ENCODE measurements at regions not wholly inside any gene's neighbourhood (a gene's known extent, or its start where the extent isn't known, plus 50 kb on each side); places are given as distances from the start of the nearest gene placed in this dataset.

DNA sequence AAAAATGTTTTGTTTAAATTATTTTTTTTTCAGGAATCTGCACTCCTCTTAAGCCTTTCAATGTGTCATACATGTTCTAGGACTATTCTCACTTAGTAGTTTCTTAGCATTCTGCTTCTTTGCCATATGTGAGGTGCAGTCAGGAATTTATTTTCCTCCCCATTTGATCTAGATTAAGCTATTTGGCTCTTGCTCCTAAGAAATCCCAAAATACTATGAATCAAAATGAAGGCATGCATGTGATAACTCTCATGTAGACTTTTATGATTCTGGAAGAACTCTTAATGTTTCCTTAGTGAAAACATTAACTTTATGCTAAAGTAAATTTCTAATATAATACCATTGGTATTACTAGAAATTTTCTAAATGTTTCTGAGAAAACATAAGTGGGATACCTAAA is 664.5 kb downstream of the RAPGEF2 start (continued):
- TF ChIP-seq, protein P1, sequence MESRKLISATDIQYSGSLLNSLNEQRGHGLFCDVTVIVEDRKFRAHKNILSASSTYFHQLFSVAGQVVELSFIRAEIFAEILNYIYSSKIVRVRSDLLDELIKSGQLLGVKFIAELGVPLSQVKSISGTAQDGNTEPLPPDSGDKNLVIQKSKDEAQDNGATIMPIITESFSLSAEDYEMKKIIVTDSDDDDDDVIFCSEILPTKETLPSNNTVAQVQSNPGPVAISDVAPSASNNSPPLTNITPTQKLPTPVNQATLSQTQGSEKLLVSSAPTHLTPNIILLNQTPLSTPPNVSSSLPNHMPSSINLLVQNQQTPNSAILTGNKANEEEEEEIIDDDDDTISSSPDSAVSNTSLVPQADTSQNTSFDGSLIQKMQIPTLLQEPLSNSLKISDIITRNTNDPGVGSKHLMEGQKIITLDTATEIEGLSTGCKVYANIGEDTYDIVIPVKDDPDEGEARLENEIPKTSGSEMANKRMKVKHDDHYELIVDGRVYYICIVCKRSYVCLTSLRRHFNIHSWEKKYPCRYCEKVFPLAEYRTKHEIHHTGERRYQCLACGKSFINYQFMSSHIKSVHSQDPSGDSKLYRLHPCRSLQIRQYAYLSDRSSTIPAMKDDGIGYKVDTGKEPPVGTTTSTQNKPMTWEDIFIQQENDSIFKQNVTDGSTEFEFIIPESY (IDR thresholded peaks at IDR 0.05) = no peak
- TF ChIP-seq STAT1 (conservative IDR thresholded peaks at IDR 0.05) = no peak

DNA sequence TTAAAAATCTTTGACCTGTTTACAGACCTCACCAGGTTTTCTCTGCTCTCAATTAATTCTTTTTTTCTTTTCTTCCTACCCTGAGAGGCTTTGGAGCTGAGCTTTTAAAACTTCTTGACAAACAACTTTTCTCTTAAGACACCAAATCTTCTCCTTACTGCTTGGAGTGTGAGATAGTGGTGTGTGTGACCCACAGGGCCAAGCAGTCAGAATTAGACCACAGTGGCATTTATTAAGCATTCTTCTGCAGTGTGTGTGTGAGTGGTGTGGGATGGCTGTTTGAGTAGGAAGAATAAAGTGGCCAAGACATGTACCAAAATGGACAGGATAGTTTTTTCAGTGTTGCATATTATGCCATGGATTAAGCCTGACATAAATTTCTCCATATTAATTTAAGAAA is 665.1 kb downstream of the RAPGEF2 start:
- no TSS peak for BruUV-seq (replicated peaks)
- ChIA-PET CTCF (no interaction called here), RAD21 (ENCODE audit: unreplicated experiment) (no interaction called here), SMC1A (ENCODE audit: uncharacterized antibody, unreplicated experiment) (no interaction called here), POLR2A (no interaction called here)
- Histone ChIP-seq H3K4me3 (no peak overlapping the region), H3K79me2 (ENCODE audit: control insufficient read depth, insufficient read depth, low read length) (no peaks in the 10 kb centered on the region), H3K9me3 (replicated peaks; ENCODE audit: control insufficient read depth, insufficient read depth, low read length) (no peaks in the 10 kb centered on the region), H3K27me3 (replicated peaks in 1 of 2; ENCODE audit: control insufficient read depth in 2 of 2, insufficient read depth in 2 of 2, low read length in 1 of 2) (no peaks in the 10 kb centered on the region), H3K9ac (ENCODE audit: control insufficient read depth, insufficient read depth, low read length) (no peak overlapping the region), H3K4me2 (ENCODE audit: control insufficient read depth, insufficient read depth) (no peak overlapping the region), H3K36me3 (ENCODE audit: control insufficient read depth in 2 of 2, insufficient read depth in 2 of 2, low read length in 1 of 2) (no peaks in the 10 kb centered on the region), H3K4me1 (ENCODE audit: control insufficient read depth, insufficient read depth, low read length) (no peaks in the 10 kb centered on the region), H2AFZ (ENCODE audit: control insufficient read depth, low read depth, low read length) (no peak overlapping the region), H4K20me1 (ENCODE audit: control insufficient read depth, insufficient read depth) (no peaks in the 10 kb centered on the region), H3K27ac (ENCODE audit: control insufficient read depth, insufficient read depth) (no peak overlapping the region)
- intact Hi-C loops (cut with micrococcal nuclease; ENCODE audit: unreplicated experiment) (no loop called here), in situ Hi-C loops (cut with MboI) (no loop called here)
- DNase-seq (ENCODE audit: low read depth, low spot score) (no peak), FAIRE-seq (no peak), ATAC-seq (no peak)
- TF ChIP-seq ZBTB4 (CRISPR knock-in tag; IDR thresholded peaks at IDR 0.05) (no peak), ZNF687 (IDR thresholded peaks at IDR 0.05) (no peak)
- TF ChIP-seq, protein P2, sequence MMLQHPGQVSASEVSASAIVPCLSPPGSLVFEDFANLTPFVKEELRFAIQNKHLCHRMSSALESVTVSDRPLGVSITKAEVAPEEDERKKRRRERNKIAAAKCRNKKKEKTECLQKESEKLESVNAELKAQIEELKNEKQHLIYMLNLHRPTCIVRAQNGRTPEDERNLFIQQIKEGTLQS (IDR thresholded peaks at IDR 0.05; ENCODE audit: borderline replicate concordance, extremely low read depth, low read depth, low read length) = no peak
